ENCODE measurements at regions not wholly inside any gene's neighbourhood (a gene's known extent, or its start where the extent isn't known, plus 50 kb on each side); places are given as distances from the start of the nearest gene placed in this dataset.
A peak's percentile ranks its signal among the peaks of the same experiment; 100 is the strongest.

DNA sequence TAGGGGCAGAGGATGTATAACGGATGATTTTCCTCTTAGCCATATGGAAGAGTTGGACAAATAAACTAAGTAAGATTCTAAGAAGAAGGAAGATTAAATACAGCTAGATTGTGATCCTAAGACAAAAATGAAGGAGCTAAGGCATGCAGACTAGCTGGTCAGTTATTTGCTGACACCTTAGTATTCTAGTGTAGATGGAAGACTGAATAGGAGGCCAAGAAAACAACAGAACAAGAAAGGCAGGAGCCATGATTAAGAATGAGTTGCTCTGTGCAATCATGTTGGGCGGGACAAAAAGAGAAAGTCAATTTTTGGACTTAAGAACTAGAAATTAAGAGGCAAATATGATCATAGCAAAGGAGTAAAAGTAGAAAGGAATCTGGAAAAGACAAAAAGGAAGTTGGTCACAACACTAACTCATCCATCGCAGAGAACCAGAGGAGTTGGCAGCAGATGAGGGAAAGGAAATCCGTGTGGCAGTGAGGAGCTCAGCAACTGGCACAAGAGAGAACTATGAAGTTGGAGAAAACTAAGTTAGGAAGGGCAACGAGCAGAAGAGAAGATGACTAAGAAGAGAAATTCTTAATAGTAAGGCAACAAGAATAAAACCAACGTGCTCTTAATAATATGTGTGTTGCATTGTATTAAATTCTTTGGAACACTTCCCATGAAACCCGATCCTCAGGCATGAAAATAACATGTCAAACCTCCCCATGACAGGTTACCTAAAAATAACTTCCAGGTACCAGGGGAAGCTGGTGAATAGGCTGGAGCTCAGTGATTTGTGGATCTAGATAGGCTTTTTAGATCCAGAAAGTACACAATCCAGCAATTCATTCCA, 234.4 kb downstream of the LTN1 start:
- no peak for DNase-seq (ENCODE audit: extremely low read depth in 1 of 2, low read depth in 1 of 2)

- no peak for DNase-seq (ENCODE audit: extremely low read depth in 1 of 2, low read depth in 1 of 2)
Measured at GRCh38 chr21:28754862-28755261, 237.8 kb downstream of the LTN1 start.

- DNase-seq (ENCODE audit: extremely low read depth in 1 of 2, low read depth in 1 of 2): no peak
Measured at GRCh38 chr21:28754127-28754611, 238.5 kb downstream of the LTN1 start.

DNA sequence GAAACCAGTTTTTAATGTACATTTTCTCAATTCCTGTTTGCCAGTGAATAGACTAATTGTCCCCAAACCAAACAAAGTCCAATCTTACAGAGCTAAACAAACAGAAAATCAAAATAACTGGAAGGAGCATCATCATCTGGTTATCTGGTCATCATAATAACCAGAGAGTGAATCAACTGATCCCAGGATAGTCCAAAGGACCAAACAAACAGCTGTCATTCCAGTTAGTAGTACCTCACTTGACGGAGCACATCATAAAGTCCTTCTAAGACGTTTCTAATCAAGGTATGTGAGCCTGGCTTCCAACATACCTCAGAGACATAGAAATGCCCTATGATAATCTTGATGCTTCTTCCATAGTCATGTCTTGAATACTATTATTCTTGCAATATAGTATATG, 240.5 kb downstream of the LTN1 start:
- DNase-seq (ENCODE audit: extremely low read depth in 1 of 2, low read depth in 1 of 2): no peak

- DNase-seq (ENCODE audit: extremely low read depth in 1 of 2, low read depth in 1 of 2): no peak
Measured at GRCh38 chr21:28751176-28751575, 241.5 kb downstream of the LTN1 start.

- no peak for DNase-seq (ENCODE audit: extremely low read depth in 1 of 2, low read depth in 1 of 2)
Measured at GRCh38 chr21:28750565-28750964, 242.1 kb downstream of the LTN1 start.

DNA sequence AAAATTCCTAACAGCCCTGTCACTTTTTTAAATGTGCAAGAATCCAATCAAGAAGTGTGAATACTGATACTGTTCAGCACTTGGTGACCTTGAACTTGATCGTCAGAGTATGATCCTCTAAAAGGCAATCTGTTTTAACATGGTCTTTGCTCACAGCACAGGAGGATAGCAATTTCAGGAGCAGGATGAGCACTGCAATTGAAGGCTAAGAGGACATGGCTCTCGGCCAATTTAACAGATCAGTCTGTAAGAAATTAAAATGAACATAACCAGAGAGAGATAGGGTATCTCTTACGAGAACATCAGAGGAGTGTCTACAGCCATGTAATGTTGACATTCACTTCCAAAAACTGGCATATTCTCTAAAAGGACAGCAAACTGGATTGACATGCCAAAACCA, 243.1 kb downstream of the LTN1 start:
- DNase-seq (ENCODE audit: extremely low read depth in 1 of 2, low read depth in 1 of 2): no peak

- DNase-seq (ENCODE audit: extremely low read depth in 1 of 2, low read depth in 1 of 2): no peak
Measured at GRCh38 chr21:28747464-28747863, 245.2 kb downstream of the LTN1 start.

- no peak for DNase-seq (ENCODE audit: extremely low read depth in 1 of 2, low read depth in 1 of 2)
Measured at GRCh38 chr21:28746166-28746565, 246.5 kb downstream of the LTN1 start.

DNA sequence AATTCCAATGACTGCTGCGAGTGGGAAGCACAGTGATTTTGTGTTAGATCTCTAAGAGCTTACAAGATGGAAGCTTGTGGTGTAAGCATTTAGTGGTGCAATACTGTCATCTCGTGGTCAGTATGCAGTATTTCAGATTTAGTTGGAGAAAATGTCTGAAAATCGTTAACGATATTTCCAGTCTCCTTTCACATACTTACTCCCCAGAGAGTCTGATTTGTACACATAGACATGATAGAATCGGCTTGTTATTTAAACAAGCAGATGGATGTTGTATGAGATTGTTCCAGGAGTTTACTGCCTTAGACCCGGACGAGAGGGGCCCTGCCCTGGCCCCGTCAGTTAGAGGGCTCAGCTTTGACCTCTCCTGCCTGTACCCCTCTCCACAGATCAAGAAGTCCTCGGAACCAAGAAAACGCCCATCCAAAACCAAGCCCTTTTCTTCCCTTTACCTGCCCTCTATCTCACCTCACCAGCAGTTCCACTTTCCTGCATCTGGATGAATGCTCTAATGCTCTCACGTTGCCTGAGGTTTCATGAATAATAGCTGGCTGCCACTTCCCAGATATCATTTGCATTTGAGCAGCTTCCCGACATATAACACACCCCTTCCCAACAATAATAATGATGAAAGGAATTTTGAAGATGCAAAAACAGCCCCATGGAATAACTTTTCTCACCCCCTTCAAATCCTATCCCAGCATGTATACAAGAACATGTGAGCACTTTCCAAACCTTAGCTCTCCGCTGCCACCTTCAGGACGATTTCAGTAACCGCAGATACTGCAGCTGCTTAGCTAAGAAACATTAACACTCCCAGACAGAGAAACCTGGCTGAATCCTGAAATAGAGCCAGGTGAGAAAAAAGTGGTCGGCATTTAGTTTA, 247.3 kb downstream of the LTN1 start:
- peak; percentile 26 to 37 for DNase-seq (ENCODE audit: extremely low read depth in 1 of 2, low read depth in 1 of 2)

DNA sequence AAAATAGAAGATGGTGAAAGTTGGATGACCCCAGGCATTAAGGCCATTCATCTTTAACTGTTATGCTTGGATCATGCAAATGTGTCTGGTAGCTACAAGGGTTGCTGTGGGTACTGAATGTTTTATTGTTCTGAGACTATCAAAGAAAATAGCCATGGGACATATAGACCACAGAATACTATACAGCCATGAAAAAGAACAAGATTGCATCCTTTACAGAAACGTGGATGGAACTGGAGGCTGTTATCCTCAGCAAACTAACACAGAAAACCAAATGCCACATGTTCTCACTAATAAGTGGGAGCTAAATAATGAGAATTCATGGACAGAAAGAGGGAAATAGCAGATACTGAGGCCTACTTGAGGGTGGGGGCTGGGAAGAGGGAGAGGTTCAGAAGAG, 249.0 kb downstream of the LTN1 start:
- no peak for DNase-seq (ENCODE audit: extremely low read depth in 1 of 2, low read depth in 1 of 2)

- no peak for DNase-seq (ENCODE audit: extremely low read depth in 1 of 2, low read depth in 1 of 2)
Measured at GRCh38 chr21:28742527-28742926, 250.2 kb downstream of the LTN1 start.

GRCh38 chr21:28740125-28740524, 252.6 kb downstream of the LTN1 start:
- no peak for DNase-seq (ENCODE audit: extremely low read depth in 1 of 2, low read depth in 1 of 2)

GRCh38 chr21:28738882-28739281, 253.8 kb downstream of the LTN1 start:
- DNase-seq (ENCODE audit: extremely low read depth in 1 of 2, low read depth in 1 of 2): no peak

GRCh38 chr21:28738420-28738704, 254.3 kb downstream of the LTN1 start:
- DNase-seq (ENCODE audit: extremely low read depth in 1 of 2, low read depth in 1 of 2): no peak

GRCh38 chr21:28737674-28738419, 254.8 kb downstream of the LTN1 start:
- DNase-seq (ENCODE audit: extremely low read depth in 1 of 2, low read depth in 1 of 2): no peak

DNA sequence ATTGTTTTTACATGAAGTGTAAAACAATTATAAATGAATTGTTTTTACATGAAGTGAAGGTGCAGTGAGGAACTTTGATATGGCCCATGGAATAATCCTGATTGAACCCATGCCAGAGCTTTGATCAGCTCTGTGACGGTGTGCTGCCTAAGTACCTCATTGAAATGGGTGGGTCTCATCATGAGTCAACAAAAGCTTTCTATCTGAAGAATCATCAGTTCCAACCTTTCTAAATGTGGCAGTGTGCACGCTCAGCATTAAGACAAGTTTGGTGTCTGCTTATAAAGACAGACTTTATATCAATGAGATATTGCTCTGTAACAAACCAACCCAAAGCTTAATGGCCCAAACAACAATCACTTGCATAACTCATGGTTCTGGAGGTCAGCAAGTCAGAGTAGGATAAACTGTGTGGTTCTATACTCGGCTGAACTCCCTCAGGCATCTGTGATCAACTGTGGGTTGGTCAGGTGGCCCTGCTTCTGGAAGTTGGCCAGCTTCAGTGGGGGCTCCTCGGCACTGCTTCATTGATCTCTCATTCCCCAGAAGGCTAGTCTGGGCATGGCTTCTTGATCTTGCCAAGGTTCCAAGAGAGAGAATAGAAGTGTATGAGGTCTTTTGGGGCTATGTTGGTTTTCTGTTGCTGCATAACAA, 258.0 kb downstream of the LTN1 start:
- no peak for DNase-seq (ENCODE audit: extremely low read depth in 1 of 2, low read depth in 1 of 2)

GRCh38 chr21:28731700-28732321, 260.9 kb downstream of the LTN1 start:
- DNase-seq (ENCODE audit: extremely low read depth in 1 of 2, low read depth in 1 of 2): no peak

DNA sequence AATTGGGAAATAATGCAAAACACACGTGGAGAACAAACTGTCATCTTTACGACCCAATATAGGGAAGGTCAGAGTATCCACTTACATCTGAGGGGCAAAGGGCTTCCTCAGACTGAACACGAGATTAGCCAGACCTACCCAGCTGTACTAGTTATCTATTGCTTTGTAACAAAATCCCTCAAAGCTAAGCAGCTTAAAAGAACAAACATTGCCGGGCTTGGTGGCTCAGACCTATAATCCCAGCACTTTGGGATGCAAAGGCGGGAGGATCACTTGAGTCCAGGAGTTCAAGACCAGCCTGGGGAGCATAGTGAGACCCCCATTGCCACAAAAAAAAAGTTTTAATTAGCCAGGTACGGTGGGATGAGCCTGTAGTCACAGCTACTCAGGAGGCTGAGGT, 262.8 kb downstream of the LTN1 start:
- no peak for DNase-seq (ENCODE audit: extremely low read depth in 1 of 2, low read depth in 1 of 2)

- no peak for DNase-seq (ENCODE audit: extremely low read depth in 1 of 2, low read depth in 1 of 2)
Measured at GRCh38 chr21:28727809-28728208, 264.9 kb downstream of the LTN1 start.

Data from activated CD8-positive, alpha-beta memory T cell treated with anti-CD3 and anti-CD28 coated beads for 1 hour (primary cell).